ENCODE measurements at regions not wholly inside any gene's neighbourhood (a gene's known extent, or its start where the extent isn't known, plus 50 kb on each side); places are given as distances from the start of the nearest gene placed in this dataset.

- TF ChIP-seq, protein P1, sequence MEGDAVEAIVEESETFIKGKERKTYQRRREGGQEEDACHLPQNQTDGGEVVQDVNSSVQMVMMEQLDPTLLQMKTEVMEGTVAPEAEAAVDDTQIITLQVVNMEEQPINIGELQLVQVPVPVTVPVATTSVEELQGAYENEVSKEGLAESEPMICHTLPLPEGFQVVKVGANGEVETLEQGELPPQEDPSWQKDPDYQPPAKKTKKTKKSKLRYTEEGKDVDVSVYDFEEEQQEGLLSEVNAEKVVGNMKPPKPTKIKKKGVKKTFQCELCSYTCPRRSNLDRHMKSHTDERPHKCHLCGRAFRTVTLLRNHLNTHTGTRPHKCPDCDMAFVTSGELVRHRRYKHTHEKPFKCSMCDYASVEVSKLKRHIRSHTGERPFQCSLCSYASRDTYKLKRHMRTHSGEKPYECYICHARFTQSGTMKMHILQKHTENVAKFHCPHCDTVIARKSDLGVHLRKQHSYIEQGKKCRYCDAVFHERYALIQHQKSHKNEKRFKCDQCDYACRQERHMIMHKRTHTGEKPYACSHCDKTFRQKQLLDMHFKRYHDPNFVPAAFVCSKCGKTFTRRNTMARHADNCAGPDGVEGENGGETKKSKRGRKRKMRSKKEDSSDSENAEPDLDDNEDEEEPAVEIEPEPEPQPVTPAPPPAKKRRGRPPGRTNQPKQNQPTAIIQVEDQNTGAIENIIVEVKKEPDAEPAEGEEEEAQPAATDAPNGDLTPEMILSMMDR (IDR thresholded peaks at IDR 0.05): no peak
- TF ChIP-seq EP300 (IDR thresholded peaks at IDR 0.05; ENCODE audit: low read depth): no peak
- no peak for TF ChIP-seq POLR2AphosphoS5 (IDR thresholded peaks at IDR 0.05)
- TF ChIP-seq POLR2A (IDR thresholded peaks at IDR 0.05): no peak
Observed at GRCh38 chr11:130604606-130605005, 156.2 kb downstream of the ADAMTS15 start.

Measured in transverse colon (tissue), 4 donors.